T-helper 1 cell treated with Interleukin-12 subunit alpha and Interleukin-12 subunit beta and Interleukin-4 antibody, amounts not matched to agents 30 μg/mL and 1 μg/mL, for 36 hours (primary cell): ENCODE measurements at regions not wholly inside any gene's neighbourhood (a gene's known extent, or its start where the extent isn't known, plus 50 kb on each side); places are given as distances from the start of the nearest gene placed in this dataset.

Source experiments
- H3K27ac Mint-ChIP-seq: one replicate; pipeline ENCODE4 v1.8.0; 2021; ENCODE audit warnings: mild to moderate bottlenecking, mixed read lengths
- H3K27me3 Mint-ChIP-seq: one replicate; pipeline ENCODE4 v1.8.0; 2021; ENCODE audit warnings: low read depth, mixed read lengths
- H3K36me3 Mint-ChIP-seq: one replicate; pipeline ENCODE4 v1.8.0; 2021; ENCODE audit warnings: low read depth, mixed read lengths
- H3K4me1 Mint-ChIP-seq: one replicate; pipeline ENCODE4 v1.8.0; 2021; ENCODE audit warnings: low read depth, mixed read lengths
- H3K4me3 Mint-ChIP-seq: one replicate; pipeline ENCODE4 v1.8.0; 2021; ENCODE audit warnings: mild to moderate bottlenecking, moderate library complexity, mixed read lengths
- H3K9me3 Mint-ChIP-seq: one replicate; pipeline ENCODE4 v1.8.0; 2021; ENCODE audit warnings: mixed read lengths

GRCh38 chr9:31232485-31232884 is 1152.0 kb upstream of the ACO1 start:
- Mint-ChIP-seq H3K27ac (no peak overlapping the region), H3K4me1 (no peaks in the 10 kb centered on the region), H3K4me3 (no peak overlapping the region), H3K9me3 (peaks cover 8% of the 10 kb centered on the region), H3K36me3 (no peaks in the 10 kb centered on the region), H3K27me3 (no peaks in the 10 kb centered on the region)

- Mint-ChIP-seq H3K27me3 (no peaks in the 10 kb centered on the region), H3K4me1 (peaks cover 2% of the 10 kb centered on the region), H3K9me3 (no peaks in the 10 kb centered on the region), H3K36me3 (no peaks in the 10 kb centered on the region), H3K27ac (no peak overlapping the region), H3K4me3 (no peak overlapping the region)
These were observed 1148.1 kb upstream of the ACO1 start for GRCh38 chr9:31236344-31236743.

GRCh38 chr9:31243386-31243785 is 1141.1 kb upstream of the ACO1 start:
- Mint-ChIP-seq H3K4me3 (no peak overlapping the region), H3K27ac (no peak overlapping the region), H3K4me1 (no peaks in the 10 kb centered on the region), H3K9me3 (no peaks in the 10 kb centered on the region), H3K36me3 (no peaks in the 10 kb centered on the region), H3K27me3 (no peaks in the 10 kb centered on the region)

- Mint-ChIP-seq H3K27me3 (no peaks in the 10 kb centered on the region), H3K4me3 (no peak overlapping the region), H3K9me3 (peaks cover 6% of the 10 kb centered on the region), H3K36me3 (no peaks in the 10 kb centered on the region), H3K4me1 (no peaks in the 10 kb centered on the region), H3K27ac (no peak overlapping the region)
These were observed 1136.3 kb upstream of the ACO1 start for GRCh38 chr9:31248156-31248555.

- Mint-ChIP-seq H3K36me3 (no peaks in the 10 kb centered on the region), H3K27ac (no peak overlapping the region), H3K4me3 (no peak overlapping the region), H3K27me3 (no peaks in the 10 kb centered on the region), H3K4me1 (no peaks in the 10 kb centered on the region), H3K9me3 (peaks cover 6% of the 10 kb centered on the region)
These were observed 1133.1 kb upstream of the ACO1 start for GRCh38 chr9:31251386-31251785.

- Mint-ChIP-seq H3K27me3 (no peaks in the 10 kb centered on the region), H3K4me3 (no peak overlapping the region), H3K9me3 (peaks cover 6% of the 10 kb centered on the region), H3K4me1 (no peaks in the 10 kb centered on the region), H3K36me3 (no peaks in the 10 kb centered on the region), H3K27ac (no peak overlapping the region)
These were observed 1130.4 kb upstream of the ACO1 start for GRCh38 chr9:31253800-31254762.

GRCh38 chr9:31255211-31255610 is 1129.2 kb upstream of the ACO1 start:
- no peak overlapping the region for H3K4me3 Mint-ChIP-seq
- H3K27me3 Mint-ChIP-seq: no peaks in the 10 kb centered on the region
- no peaks in the 10 kb centered on the region for H3K9me3 Mint-ChIP-seq
- no peaks in the 10 kb centered on the region for H3K4me1 Mint-ChIP-seq
- H3K36me3 Mint-ChIP-seq: no peaks in the 10 kb centered on the region
- H3K27ac Mint-ChIP-seq: no peak overlapping the region

- H3K4me1 Mint-ChIP-seq: no peaks in the 10 kb centered on the region
- H3K9me3 Mint-ChIP-seq: no peaks in the 10 kb centered on the region
- H3K27me3 Mint-ChIP-seq: no peaks in the 10 kb centered on the region
- no peaks in the 10 kb centered on the region for H3K36me3 Mint-ChIP-seq
- no peak overlapping the region for H3K4me3 Mint-ChIP-seq
- H3K27ac Mint-ChIP-seq: peak overlapping the region; percentile 33
These were observed 1124.6 kb upstream of the ACO1 start for GRCh38 chr9:31259824-31260223.

- Mint-ChIP-seq H3K9me3 (no peaks in the 10 kb centered on the region), H3K27me3 (no peaks in the 10 kb centered on the region), H3K4me3 (no peak overlapping the region), H3K4me1 (peaks cover 3% of the 10 kb centered on the region), H3K27ac (no peak overlapping the region), H3K36me3 (no peaks in the 10 kb centered on the region)
These were observed 1111.8 kb upstream of the ACO1 start for GRCh38 chr9:31272456-31273295.

GRCh38 chr9:31275419-31275818 is 1109.0 kb upstream of the ACO1 start:
- Mint-ChIP-seq H3K27ac (no peak overlapping the region), H3K36me3 (no peaks in the 10 kb centered on the region), H3K4me3 (no peak overlapping the region), H3K4me1 (peaks cover 3% of the 10 kb centered on the region), H3K27me3 (no peaks in the 10 kb centered on the region), H3K9me3 (no peaks in the 10 kb centered on the region)

GRCh38 chr9:31290731-31291130 is 1093.7 kb upstream of the ACO1 start:
- no peak overlapping the region for H3K27ac Mint-ChIP-seq
- H3K9me3 Mint-ChIP-seq: peaks cover 14% of the 10 kb centered on the region
- H3K27me3 Mint-ChIP-seq: no peaks in the 10 kb centered on the region

GRCh38 chr9:31302620-31303418 is 1081.6 kb upstream of the ACO1 start:
- peak overlapping the region; percentile 4 for H3K4me3 Mint-ChIP-seq
- no peaks in the 10 kb centered on the region for H3K27me3 Mint-ChIP-seq
- no peak overlapping the region for H3K27ac Mint-ChIP-seq
- peaks cover 10% of the 10 kb centered on the region for H3K4me1 Mint-ChIP-seq
- no peaks in the 10 kb centered on the region for H3K36me3 Mint-ChIP-seq
- H3K9me3 Mint-ChIP-seq: no peaks in the 10 kb centered on the region

More at GRCh38 chr9:31290731-31291130, 1093.7 kb upstream of the ACO1 start:
- Mint-ChIP-seq H3K4me3 (no peak overlapping the region), H3K36me3 (no peaks in the 10 kb centered on the region), H3K4me1 (no peaks in the 10 kb centered on the region)

- H3K27me3 Mint-ChIP-seq: no peaks in the 10 kb centered on the region
- H3K4me3 Mint-ChIP-seq: no peak overlapping the region
- no peak overlapping the region for H3K27ac Mint-ChIP-seq
- H3K4me1 Mint-ChIP-seq: peaks cover 10% of the 10 kb centered on the region
- H3K9me3 Mint-ChIP-seq: no peaks in the 10 kb centered on the region
- H3K36me3 Mint-ChIP-seq: no peaks in the 10 kb centered on the region
These were observed 1079.9 kb upstream of the ACO1 start for GRCh38 chr9:31304576-31304975.

GRCh38 chr9:31314241-31314640 is 1070.2 kb upstream of the ACO1 start:
- no peak overlapping the region for H3K27ac Mint-ChIP-seq

More at GRCh38 chr9:31314241-31314640, 1070.2 kb upstream of the ACO1 start:
- no peaks in the 10 kb centered on the region for H3K9me3 Mint-ChIP-seq
- no peaks in the 10 kb centered on the region for H3K27me3 Mint-ChIP-seq
- H3K36me3 Mint-ChIP-seq: no peaks in the 10 kb centered on the region
- no peaks in the 10 kb centered on the region for H3K4me1 Mint-ChIP-seq
- H3K4me3 Mint-ChIP-seq: no peak overlapping the region
